ENCODE measurements at regions not wholly inside any gene's neighbourhood (a gene's known extent, or its start where the extent isn't known, plus 50 kb on each side); places are given as distances from the start of the nearest gene placed in this dataset.

DNA sequence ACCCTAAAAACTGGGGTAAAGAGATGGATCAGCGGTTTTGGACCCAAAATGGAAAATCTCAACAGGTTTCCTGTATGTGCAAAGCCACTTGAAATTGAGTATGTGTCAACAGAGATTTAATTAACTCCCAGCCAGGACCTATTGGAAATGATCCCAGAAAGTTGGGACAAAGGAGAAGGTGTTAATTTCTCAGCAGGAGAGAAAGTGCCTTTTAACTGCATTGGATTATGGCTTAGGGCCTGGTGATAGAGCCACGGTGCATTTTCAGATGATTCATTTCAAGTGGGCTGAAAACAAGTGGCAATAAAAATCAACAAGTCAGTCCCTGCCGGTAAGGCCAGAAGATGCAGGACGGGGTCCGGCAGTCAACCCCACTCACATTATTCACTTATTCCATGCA, 80.2 kb upstream of the BCL11A start:
- Mint-ChIP-seq H3K27ac (no peak overlapping the region), H3K27me3 (ENCODE audit: low read depth in 3 of 3) (peaks cover 2 to 10% (median 7%) of the 10 kb centered on the region in 3 donors), H3K36me3 (no peaks in the 10 kb centered on the region), H3K4me1 (no peaks in the 10 kb centered on the region), H3K4me3 (no peak overlapping the region), H3K9me3 (no peaks in the 10 kb centered on the region)
- DNase-seq, result no peak

DNA sequence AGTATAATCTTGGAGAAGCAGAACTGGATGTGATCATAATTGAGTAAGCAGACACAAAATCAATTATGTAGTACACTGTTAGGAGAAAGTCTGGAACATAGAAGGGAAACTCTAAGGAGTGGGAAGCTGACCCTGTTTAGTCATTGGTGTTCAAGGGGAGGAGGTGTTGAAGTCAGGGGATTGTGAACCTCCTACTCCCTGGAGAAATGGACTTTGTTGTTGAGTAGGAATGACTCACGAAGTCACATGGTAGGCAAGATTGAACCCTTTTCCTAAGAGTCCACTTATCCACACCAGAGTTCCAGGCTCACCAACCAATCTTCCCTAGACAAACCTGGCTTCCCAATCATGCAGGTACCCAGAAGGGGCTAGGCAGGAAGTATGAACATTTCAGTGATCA, 81.0 kb upstream of the BCL11A start:
- Mint-ChIP-seq H3K27ac (no peak overlapping the region), H3K36me3 (no peaks in the 10 kb centered on the region), H3K27me3 (ENCODE audit: low read depth in 3 of 3) (peaks cover 2 to 10% (median 7%) of the 10 kb centered on the region in 3 donors), H3K9me3 (no peaks in the 10 kb centered on the region), H3K4me3 (no peak overlapping the region), H3K4me1 (no peaks in the 10 kb centered on the region)
- DNase-seq, result no peak

DNA sequence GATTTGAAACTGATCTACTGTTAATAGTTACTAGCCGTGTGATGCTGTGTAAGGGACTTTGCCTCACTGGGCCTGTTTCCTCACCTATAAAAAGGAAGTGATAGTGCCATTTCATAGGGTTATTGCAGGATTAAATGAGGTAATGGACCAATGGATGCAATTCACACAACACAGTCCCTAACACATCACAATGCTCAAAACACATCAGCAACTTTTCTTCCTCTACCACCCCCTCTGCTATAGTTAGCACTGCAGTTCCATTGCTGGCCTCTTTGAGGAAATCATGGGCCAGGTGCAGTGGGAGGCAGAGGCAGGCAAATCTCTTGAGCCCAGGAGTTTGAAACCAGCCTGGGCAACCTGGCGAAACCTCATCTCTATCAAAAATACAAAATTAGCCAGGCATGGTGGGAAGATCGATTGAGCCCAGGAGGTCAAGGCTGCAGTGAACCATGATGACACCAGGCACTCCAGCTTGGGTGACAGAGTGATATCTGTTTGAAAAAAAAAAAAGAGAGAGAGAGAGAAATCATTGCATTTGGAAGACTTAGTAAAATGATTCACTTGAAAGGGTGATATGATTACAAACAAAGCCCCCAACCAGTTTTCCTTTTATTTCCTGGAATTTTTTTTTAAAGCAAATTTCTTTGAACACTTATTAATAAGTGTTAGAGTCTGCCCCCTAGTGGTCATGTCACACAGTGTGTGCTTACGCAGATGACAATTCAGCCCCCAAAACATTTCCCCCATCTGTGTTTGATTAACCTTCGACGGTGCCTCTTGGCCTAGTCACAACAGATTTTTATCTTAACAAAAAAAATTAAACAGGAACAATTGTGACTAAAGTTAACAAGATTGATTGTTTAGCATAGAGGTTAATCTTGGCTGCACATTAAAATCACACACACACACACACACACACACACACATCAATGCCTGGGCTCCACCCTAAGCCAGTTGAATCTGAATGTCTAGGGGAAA, 88.6 kb upstream of the BCL11A start:
- H3K4me3 Mint-ChIP-seq, result no peak overlapping the region
- H3K9me3 Mint-ChIP-seq, result no peaks in the 10 kb centered on the region
- peaks cover 2 to 5% (median 2%) of the 10 kb centered on the region in 3 donors for H3K27me3 Mint-ChIP-seq (ENCODE audit: low read depth in 3 of 3)
- H3K27ac Mint-ChIP-seq, result no peak overlapping the region
- H3K4me1 Mint-ChIP-seq, result no peaks in the 10 kb centered on the region
- H3K36me3 Mint-ChIP-seq, result no peaks in the 10 kb centered on the region
- peak; percentile 5 to 28 (median 25) for DNase-seq

DNA sequence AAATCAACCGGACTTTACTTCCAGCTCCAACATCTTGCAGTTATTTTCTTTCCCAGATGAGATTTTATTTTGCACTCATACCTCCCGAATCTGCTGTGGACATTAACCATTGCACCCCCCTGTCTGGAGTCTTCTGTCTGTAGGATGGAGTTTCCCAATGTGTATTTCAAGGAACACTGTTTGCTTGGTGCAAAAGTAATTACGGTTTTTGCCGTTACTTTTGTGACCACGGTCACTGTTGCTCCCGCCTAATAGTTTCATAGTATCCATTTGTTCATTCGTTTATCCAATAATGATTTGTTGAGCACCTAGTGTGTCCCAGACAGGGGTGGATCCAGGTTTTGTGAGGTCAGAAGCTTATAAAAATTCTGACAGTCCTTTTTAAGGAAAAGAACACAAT, 90.3 kb upstream of the BCL11A start:
- Mint-ChIP-seq H3K27me3 (ENCODE audit: low read depth in 3 of 3) (peaks cover 2 to 5% (median 3%) of the 10 kb centered on the region in 3 donors), H3K9me3 (no peaks in the 10 kb centered on the region), H3K4me1 (no peaks in the 10 kb centered on the region), H3K27ac (no peak overlapping the region), H3K4me3 (no peak overlapping the region), H3K36me3 (no peaks in the 10 kb centered on the region)
- DNase-seq, result no peak

DNA sequence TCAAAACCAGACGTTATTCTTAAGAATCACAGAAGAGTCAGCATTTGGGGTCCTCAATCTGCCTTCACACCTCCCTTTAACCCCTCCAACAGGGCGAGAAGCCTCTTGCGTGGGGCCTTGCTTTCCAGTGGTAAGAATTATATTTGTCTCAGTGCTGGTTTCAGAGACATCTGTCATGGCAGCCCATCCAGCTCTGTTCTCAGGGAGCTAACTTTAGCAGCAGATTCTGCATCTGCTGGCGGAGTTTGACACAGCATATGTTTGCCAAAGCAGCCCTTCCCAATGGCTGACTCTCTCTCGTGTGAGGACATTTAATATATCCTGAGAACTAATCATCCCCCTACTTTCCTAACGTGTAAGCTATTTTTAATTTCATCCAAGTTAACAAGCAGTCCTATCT, 91.5 kb upstream of the BCL11A start:
- DNase-seq, result no peak
- no peaks in the 10 kb centered on the region for H3K36me3 Mint-ChIP-seq
- no peak overlapping the region for H3K27ac Mint-ChIP-seq
- no peak overlapping the region for H3K4me3 Mint-ChIP-seq
- peaks cover 2 to 5% (median 3%) of the 10 kb centered on the region in 3 donors for H3K27me3 Mint-ChIP-seq (ENCODE audit: low read depth in 3 of 3)
- no peaks in the 10 kb centered on the region for H3K4me1 Mint-ChIP-seq
- no peaks in the 10 kb centered on the region for H3K9me3 Mint-ChIP-seq

DNA sequence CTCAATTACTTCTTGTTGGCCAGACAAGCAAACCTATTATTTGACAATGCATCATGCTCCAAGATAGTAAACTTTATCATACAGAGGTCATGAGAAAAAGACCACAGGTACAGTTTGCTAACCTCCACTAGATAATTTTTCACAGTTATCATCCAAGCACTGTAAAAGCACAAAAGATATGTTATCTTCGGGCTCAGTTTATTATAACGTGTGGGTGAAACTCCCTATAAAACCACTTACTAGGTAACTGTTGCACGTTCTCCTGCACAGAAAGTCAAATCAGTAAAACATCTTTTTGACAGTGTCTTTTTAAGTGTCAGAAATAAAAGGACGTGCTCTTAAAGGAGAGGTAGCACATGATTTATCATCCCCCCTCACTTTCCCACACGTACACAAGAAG, 94.7 kb upstream of the BCL11A start:
- Mint-ChIP-seq H3K4me3 (no peak overlapping the region), H3K27ac (no peak overlapping the region)
- DNase-seq, result no peak

DNA sequence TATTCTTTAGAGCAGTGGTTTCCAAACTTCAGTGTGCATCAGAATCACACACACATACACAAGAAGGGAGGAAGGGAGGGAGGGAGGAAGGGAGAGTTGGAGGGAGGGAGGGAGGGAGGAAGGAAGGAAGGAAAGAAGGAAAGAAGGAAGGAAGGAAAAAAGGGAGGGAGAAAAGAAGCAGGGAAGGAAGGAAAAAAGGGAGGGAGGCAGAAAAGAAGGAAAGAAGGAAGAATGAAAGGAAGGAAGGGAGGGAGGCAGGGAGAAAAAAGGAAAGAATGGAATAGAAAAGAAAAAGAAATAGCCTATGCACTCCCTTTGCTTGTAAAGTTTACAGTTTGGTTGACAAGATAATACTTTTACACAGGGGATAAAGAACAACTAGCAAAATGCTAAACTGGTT, 96.3 kb upstream of the BCL11A start:
- H3K27me3 Mint-ChIP-seq (ENCODE audit: low read depth in 3 of 3), result peaks cover 0 to 10% (median 3%) of the 10 kb centered on the region in 3 donors
- no peak for DNase-seq
- H3K9me3 Mint-ChIP-seq, result no peaks in the 10 kb centered on the region
- no peak overlapping the region for H3K4me3 Mint-ChIP-seq
- no peaks in the 10 kb centered on the region for H3K36me3 Mint-ChIP-seq
- no peak overlapping the region for H3K27ac Mint-ChIP-seq
- H3K4me1 Mint-ChIP-seq, result no peaks in the 10 kb centered on the region

More for the DNA sequence above, 94.7 kb upstream of the BCL11A start:
- Mint-ChIP-seq H3K27me3 (ENCODE audit: low read depth in 3 of 3) (peaks cover 0 to 8% (median 3%) of the 10 kb centered on the region in 3 donors), H3K4me1 (no peaks in the 10 kb centered on the region), H3K36me3 (no peaks in the 10 kb centered on the region), H3K9me3 (no peaks in the 10 kb centered on the region)

DNA sequence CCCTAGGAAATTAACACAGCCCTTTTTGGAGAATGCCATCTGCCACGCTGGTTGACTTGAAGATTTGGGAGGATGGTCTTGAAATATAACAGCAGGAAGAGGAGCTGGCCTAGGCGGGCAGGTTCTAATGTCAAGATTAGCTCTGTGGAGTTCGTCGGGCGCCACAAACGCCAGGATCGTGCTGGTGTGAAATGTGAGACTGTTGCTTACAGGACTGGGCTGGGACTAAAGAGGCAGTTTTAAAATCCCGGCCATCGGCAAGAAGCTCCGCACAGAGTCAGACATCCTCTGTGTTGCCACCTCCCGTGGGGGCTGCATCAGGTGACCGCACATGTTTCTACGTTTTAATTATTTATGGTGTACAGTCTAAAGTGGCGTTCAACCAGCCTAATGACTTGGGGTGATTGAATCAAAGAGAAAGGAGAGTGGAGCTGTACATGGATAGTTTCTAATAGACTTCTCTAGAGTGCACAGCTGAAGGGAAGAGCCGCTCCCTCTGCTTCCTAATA, 99.4 kb upstream of the BCL11A start:
- Mint-ChIP-seq H3K27ac (no peak overlapping the region), H3K27me3 (ENCODE audit: low read depth in 3 of 3) (peaks cover 1 to 10% (median 3%) of the 10 kb centered on the region in 3 donors)

DNA sequence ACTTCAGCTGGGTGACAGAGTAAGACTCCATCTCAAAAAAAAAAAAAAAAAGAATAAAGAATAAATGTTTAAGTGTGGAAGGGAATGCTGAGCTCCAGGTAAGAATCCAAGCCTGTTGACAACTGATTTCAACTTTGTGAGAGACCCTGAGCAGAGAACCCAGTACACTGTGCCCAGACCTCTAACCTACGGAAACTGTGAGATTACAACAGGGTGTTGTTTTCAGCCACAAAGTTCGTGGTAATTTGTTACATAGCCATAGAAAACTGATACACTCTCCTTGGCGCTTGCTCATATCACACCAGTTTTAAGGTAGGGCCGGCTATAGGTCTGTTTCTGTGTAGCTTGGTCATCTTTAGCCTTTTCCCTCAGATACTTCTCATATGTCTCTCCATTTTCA, 98.4 kb upstream of the PAPOLG start:
- H3K4me3 Mint-ChIP-seq, result no peak overlapping the region
- H3K4me1 Mint-ChIP-seq, result no peaks in the 10 kb centered on the region
- no peak for DNase-seq
- no peaks in the 10 kb centered on the region for H3K9me3 Mint-ChIP-seq
- H3K36me3 Mint-ChIP-seq, result no peaks in the 10 kb centered on the region
- H3K27ac Mint-ChIP-seq, result no peak overlapping the region
- peaks cover 1 to 13% (median 2%) of the 10 kb centered on the region in 3 donors for H3K27me3 Mint-ChIP-seq (ENCODE audit: low read depth in 3 of 3)

More for the DNA sequence above, 99.4 kb upstream of the BCL11A start:
- Mint-ChIP-seq H3K4me1 (no peaks in the 10 kb centered on the region), H3K36me3 (no peaks in the 10 kb centered on the region), H3K4me3 (no peak overlapping the region), H3K9me3 (no peaks in the 10 kb centered on the region)
- DNase-seq, result no peak

DNA sequence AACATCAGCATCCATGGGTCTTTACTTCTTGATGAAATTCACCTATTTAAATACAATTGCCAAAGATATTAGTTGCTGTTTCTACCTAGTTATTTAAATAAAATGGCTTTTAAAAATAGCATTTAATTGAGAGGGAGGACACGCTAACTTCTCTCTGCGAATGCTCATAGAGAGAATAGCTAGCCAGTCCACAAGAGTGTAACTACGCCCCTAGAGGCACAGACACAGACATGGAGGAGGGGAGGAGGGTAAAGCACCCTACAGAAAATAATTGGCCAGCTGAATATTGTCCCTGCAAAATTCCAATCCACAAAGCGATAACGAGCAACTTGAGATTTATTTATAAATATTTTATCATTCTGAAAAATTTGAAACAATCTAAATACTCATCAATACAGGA, 97.0 kb upstream of the PAPOLG start:
- H3K4me3 Mint-ChIP-seq, result no peak overlapping the region
- H3K9me3 Mint-ChIP-seq, result no peaks in the 10 kb centered on the region
- no peak overlapping the region for H3K27ac Mint-ChIP-seq
- H3K27me3 Mint-ChIP-seq (ENCODE audit: low read depth in 3 of 3), result peaks cover 0 to 9% (median 1%) of the 10 kb centered on the region in 3 donors
- no peaks in the 10 kb centered on the region for H3K4me1 Mint-ChIP-seq
- no peaks in the 10 kb centered on the region for H3K36me3 Mint-ChIP-seq
- DNase-seq, result no peak

DNA sequence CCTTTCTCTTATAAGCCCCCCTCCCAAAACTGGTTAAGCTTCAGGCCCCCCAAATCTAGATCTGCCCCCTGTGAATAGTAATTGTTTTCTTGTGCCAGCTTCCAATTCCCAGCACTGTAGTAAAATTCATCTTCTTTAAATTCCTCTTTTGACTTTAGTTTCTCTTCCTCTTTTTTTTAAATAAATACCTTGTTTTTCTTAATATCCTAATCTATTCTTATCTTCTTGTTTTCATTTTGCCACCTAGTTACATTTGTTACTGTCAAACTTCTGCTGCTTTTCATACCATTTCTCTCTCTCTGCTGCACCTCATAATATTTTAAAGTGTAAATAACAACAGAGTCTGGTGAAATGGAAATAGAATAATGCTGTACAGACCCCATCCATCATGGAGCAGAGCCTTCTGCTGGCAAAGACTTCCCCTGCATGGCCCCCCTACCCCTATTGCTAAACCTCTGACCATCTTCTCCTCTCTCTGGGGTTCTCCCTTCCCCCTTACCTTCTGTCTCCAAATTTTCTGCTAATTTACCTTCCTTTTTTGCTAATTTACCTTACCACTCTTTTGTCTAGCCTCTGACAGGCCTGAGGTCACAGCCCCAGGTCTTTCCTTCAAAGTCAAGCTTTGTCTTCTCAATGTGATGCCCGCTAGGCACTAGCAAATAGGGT, 94.9 kb upstream of the PAPOLG start:
- Mint-ChIP-seq H3K9me3 (no peaks in the 10 kb centered on the region), H3K4me1 (no peaks in the 10 kb centered on the region), H3K27ac (no peak overlapping the region), H3K27me3 (ENCODE audit: low read depth in 3 of 3) (peaks cover 1 to 6% (median 1%) of the 10 kb centered on the region in 3 donors), H3K36me3 (no peaks in the 10 kb centered on the region), H3K4me3 (no peak overlapping the region)
- no peak for DNase-seq

DNA sequence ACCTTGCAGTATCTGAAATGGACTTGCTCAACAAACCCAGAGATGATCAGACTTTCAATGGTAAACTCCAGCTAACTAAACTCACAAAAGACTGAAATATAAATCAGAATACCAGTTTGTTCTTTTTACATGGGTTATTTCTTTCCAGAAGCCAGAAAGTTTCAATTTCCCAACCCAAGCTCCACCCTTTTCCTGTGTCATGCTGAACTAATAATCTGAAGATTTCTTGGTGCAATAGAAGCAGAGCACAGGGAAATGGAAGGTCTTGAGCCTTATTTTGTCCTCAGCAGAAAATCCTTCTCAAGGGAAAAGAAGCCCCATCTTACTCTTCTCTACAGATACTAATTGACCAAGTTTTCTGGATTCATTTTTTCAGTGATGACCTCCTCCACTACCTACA, 93.3 kb upstream of the PAPOLG start:
- Mint-ChIP-seq H3K36me3 (no peaks in the 10 kb centered on the region), H3K27me3 (ENCODE audit: low read depth in 3 of 3) (peaks cover 0 to 6% (median 3%) of the 10 kb centered on the region in 3 donors), H3K9me3 (peaks cover 0 to 2% (median 0%) of the 10 kb centered on the region in 6 donors), H3K4me1 (no peaks in the 10 kb centered on the region), H3K27ac (no peak overlapping the region), H3K4me3 (no peak overlapping the region)
- no peak for DNase-seq

DNA sequence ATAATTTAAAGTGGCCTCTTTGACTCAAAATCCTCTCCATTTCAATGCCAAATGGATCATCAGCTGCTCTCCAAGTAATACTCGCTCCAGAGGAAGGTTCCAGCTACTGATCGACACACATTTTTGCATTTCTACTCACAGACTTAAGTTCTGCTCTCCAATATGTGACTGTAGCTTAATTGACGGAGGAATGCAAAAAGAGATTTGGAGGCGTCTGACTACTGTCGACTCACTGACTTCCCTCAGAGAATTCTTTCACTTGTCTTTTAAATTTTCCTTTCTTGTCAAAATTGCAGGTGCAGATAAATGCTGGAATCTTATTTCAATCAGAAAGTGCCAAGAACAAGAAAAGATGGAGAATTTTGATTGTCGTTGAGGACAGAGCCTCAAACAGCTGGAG, 84.1 kb upstream of the PAPOLG start:
- no peak overlapping the region for H3K27ac Mint-ChIP-seq
- no peak for DNase-seq
- peaks cover 0 to 1% (median 0%) of the 10 kb centered on the region in 3 donors for H3K27me3 Mint-ChIP-seq (ENCODE audit: low read depth in 3 of 3)
- H3K4me3 Mint-ChIP-seq, result no peak overlapping the region
- no peaks in the 10 kb centered on the region for H3K36me3 Mint-ChIP-seq
- peaks cover 4 to 10% of the 10 kb centered on the region in 2 donors for H3K4me1 Mint-ChIP-seq
- peaks cover 0 to 2% (median 0%) of the 10 kb centered on the region in 6 donors for H3K9me3 Mint-ChIP-seq

DNA sequence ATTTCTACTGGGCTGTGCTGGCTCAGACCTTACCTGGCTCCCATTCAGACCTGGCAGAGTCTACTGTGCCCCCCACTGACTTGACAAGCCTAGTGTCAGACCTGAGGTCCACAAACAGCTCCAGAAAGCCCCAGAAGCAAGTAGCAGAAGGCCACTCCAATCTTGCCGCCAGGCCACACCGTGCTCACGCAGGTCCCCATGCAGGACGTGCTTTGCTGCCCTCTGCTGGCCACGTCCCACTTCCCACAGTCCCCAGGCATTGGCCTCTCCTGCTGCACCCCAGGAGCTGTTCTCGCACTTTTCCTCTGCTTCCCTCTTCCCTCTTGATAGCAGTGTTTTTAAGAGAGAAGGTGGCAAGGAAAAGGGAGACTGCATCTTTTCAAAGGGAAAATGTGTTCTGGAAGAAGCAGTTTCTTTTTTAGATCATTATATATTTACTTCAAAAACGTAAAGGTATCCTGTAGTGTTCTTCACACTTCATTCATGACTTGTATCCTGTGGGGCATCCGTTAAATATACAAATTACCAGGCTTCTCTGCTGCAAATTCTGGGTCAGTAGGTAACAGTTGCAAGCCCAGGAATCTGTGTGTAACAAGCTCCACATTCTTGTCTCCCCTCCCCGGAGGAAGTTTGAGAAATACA, 81.4 kb upstream of the PAPOLG start:
- no peak overlapping the region for H3K27ac Mint-ChIP-seq
- H3K4me3 Mint-ChIP-seq, result no peak overlapping the region

More for the DNA sequence above, 81.4 kb upstream of the PAPOLG start:
- H3K27me3 Mint-ChIP-seq (ENCODE audit: low read depth in 3 of 3), result peaks cover 0 to 2% (median 0%) of the 10 kb centered on the region in 3 donors
- no peaks in the 10 kb centered on the region for H3K9me3 Mint-ChIP-seq
- peak; percentile 53 to 62 (median 58) for DNase-seq
- no peaks in the 10 kb centered on the region for H3K36me3 Mint-ChIP-seq
- H3K4me1 Mint-ChIP-seq, result peaks cover 4 to 20% of the 10 kb centered on the region in 2 donors
